Thyroid gland (tissue), 4 donors: ENCODE measurements at regions not wholly inside any gene's neighbourhood (a gene's known extent, or its start where the extent isn't known, plus 50 kb on each side); places are given as distances from the start of the nearest gene placed in this dataset.

Experiments used
- POLR2A ChIP-seq, 2 donors: fragments of 450-650 bp; IDR thresholded peaks; one replicate each; pipeline ENCODE4 v1.6.1; 2017; ENCODE audit warnings: antibody characterized with exemption in 2 of 2, mild to moderate bottlenecking in 2 of 2, moderate library complexity in 1 of 2
- TF ChIP-seq, protein P1 (sequence below), 6 experiments: fragments of 200-600 bp in 3 of 6; fragments of 450-650 bp in 3 of 6; sonication (generic) in 3 of 6; IDR thresholded peaks; one replicate each; pipeline ENCODE4 v1.5.1; 2016 to 2019; ENCODE audit warnings: antibody characterized with exemption in 6 of 6, mild to moderate bottlenecking in 2 of 6, inconsistent platforms in 1 of 6, moderate library complexity in 1 of 6

- TF ChIP-seq POLR2A (IDR thresholded peaks at IDR 0.05) = no peak
- TF ChIP-seq, protein P1, sequence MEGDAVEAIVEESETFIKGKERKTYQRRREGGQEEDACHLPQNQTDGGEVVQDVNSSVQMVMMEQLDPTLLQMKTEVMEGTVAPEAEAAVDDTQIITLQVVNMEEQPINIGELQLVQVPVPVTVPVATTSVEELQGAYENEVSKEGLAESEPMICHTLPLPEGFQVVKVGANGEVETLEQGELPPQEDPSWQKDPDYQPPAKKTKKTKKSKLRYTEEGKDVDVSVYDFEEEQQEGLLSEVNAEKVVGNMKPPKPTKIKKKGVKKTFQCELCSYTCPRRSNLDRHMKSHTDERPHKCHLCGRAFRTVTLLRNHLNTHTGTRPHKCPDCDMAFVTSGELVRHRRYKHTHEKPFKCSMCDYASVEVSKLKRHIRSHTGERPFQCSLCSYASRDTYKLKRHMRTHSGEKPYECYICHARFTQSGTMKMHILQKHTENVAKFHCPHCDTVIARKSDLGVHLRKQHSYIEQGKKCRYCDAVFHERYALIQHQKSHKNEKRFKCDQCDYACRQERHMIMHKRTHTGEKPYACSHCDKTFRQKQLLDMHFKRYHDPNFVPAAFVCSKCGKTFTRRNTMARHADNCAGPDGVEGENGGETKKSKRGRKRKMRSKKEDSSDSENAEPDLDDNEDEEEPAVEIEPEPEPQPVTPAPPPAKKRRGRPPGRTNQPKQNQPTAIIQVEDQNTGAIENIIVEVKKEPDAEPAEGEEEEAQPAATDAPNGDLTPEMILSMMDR (IDR thresholded peaks at IDR 0.05) = no peak
Measured at GRCh38 chr6:3620937-3621336, 130.6 kb downstream of the PXDC1 start.
